Right atrium auricular region (tissue), 2 donors: ENCODE measurements at regions not wholly inside any gene's neighbourhood (a gene's known extent, or its start where the extent isn't known, plus 50 kb on each side); places are given as distances from the start of the nearest gene placed in this dataset.

Experiments used
- DNase-seq: peaks from one replicate; pipeline ENCODE4 v3.0.0-alpha.2; 2019; ENCODE audit warnings: low spot score
- H3K27ac ChIP-seq, 2 donors: fragments of 200-600 bp; sonication (generic); 1 replicate in 1 of 2; 2 replicates in 1 of 2; pipeline ENCODE4 v1.5.1; 2016 to 2019
- H3K27me3 ChIP-seq, 2 donors: fragments of 200-600 bp; sonication (generic); one replicate each; pipeline versions ENCODE4 v1.5.1 to v1.6.0; 2017 to 2019
- H3K36me3 ChIP-seq: fragments of 200-600 bp; sonication (generic); one replicate; pipeline ENCODE4 v1.5.1; 2016
- H3K4me1 ChIP-seq, 2 donors: fragments of 200-600 bp; sonication (generic); one replicate each; pipeline versions ENCODE4 v1.5.1 to v1.6.0; 2017 to 2019
- H3K4me3 ChIP-seq, 2 donors: fragments of 200-600 bp; sonication (generic); 1 replicate in 1 of 2; 2 replicates in 1 of 2; pipeline ENCODE4 v1.5.1; 2017 to 2019; ENCODE audit warnings: mild to moderate bottlenecking in 1 of 2, moderate library complexity in 1 of 2
- H3K9me3 ChIP-seq, 2 donors: fragments of 200-600 bp; sonication (generic); one replicate each; pipeline ENCODE4 v1.5.1; 2019
- TF ChIP-seq, protein P1 (sequence below), 2 donors: fragments of 200-600 bp; sonication (generic); IDR thresholded peaks; one replicate each; pipeline ENCODE4 v1.5.1; 2019; ENCODE audit warnings: antibody characterized with exemption in 2 of 2

DNA sequence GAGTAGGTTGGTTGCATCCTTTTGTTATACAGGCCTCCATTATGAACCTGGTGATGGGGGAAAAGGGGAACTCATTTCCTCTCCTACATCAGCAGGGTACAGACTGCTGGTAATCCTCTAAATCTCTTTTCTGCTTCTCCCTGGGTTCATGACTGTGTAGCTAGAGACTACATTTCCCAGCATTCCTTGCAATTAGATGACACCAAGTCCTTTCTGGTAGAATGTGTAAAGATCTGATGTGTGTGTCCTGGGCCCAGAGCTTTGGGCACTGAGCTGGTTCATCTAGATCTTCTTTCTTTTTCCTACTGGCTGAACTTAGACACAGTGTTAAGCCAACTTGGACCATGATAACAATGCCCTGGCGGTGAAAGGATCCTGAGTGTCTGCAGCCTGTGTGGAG is 104.7 kb upstream of the IFNGR1 start:
- H3K27ac ChIP-seq = no peak overlapping the region
- no peaks in the 10 kb centered on the region for H3K36me3 ChIP-seq
- TF ChIP-seq, protein P1, sequence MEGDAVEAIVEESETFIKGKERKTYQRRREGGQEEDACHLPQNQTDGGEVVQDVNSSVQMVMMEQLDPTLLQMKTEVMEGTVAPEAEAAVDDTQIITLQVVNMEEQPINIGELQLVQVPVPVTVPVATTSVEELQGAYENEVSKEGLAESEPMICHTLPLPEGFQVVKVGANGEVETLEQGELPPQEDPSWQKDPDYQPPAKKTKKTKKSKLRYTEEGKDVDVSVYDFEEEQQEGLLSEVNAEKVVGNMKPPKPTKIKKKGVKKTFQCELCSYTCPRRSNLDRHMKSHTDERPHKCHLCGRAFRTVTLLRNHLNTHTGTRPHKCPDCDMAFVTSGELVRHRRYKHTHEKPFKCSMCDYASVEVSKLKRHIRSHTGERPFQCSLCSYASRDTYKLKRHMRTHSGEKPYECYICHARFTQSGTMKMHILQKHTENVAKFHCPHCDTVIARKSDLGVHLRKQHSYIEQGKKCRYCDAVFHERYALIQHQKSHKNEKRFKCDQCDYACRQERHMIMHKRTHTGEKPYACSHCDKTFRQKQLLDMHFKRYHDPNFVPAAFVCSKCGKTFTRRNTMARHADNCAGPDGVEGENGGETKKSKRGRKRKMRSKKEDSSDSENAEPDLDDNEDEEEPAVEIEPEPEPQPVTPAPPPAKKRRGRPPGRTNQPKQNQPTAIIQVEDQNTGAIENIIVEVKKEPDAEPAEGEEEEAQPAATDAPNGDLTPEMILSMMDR (IDR thresholded peaks at IDR 0.05) = no peak
- no peak overlapping the region for H3K4me3 ChIP-seq
- H3K9me3 ChIP-seq = no peaks in the 10 kb centered on the region
- no peaks in the 10 kb centered on the region for H3K27me3 ChIP-seq
- H3K4me1 ChIP-seq = no peaks in the 10 kb centered on the region
- no peak for DNase-seq

DNA sequence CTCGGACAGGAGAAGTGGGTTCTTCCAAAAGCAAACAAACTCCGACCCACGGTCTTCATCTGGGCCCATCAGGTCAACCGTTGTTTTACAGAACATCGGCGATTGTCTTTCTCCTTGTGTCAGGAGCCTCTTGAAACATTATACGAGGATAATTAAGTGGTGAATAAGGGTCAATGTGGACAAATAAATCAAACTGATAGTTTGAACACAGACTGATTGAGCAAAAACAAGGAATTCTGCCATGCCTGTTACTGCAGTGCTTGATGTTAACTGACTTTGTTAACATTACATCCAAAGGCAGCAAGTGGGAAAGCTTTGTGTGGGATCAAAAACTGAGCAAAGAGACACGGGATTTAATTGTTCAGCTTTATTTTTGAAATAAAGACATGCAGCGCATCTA is 101.1 kb upstream of the IFNGR1 start:
- TF ChIP-seq, protein P1 (IDR thresholded peaks at IDR 0.05) = no peak
- H3K4me3 ChIP-seq = no peak overlapping the region
- no peaks in the 10 kb centered on the region for H3K27me3 ChIP-seq
- H3K36me3 ChIP-seq = no peaks in the 10 kb centered on the region
- DNase-seq = no peak
- H3K27ac ChIP-seq = no peak overlapping the region
- no peaks in the 10 kb centered on the region for H3K9me3 ChIP-seq
- no peaks in the 10 kb centered on the region for H3K4me1 ChIP-seq

DNA sequence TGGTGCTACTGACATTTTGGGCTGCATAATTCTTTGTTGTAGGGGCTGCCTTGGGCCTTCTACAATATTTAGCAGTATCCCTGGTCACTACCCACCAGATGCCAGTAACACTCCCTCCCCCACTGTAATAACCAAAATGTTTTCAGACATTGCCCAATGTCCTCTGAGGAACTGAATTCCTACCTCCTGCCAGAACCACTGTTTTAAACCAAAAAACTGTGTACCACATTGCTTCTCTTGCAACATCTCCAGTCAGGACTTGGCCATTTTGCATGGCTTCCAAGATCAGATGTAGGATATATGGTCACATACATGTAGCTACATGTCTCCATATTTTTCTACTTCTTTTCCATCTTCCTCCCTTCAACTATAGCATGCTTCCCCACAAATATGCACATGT is 97.4 kb upstream of the IFNGR1 start:
- H3K36me3 ChIP-seq = no peaks in the 10 kb centered on the region
- H3K4me1 ChIP-seq = no peaks in the 10 kb centered on the region
- H3K27ac ChIP-seq = no peak overlapping the region
- TF ChIP-seq, protein P1 (IDR thresholded peaks at IDR 0.05) = no peak
- H3K9me3 ChIP-seq = no peaks in the 10 kb centered on the region
- DNase-seq = no peak
- H3K4me3 ChIP-seq = no peak overlapping the region
- H3K27me3 ChIP-seq = no peaks in the 10 kb centered on the region

DNA sequence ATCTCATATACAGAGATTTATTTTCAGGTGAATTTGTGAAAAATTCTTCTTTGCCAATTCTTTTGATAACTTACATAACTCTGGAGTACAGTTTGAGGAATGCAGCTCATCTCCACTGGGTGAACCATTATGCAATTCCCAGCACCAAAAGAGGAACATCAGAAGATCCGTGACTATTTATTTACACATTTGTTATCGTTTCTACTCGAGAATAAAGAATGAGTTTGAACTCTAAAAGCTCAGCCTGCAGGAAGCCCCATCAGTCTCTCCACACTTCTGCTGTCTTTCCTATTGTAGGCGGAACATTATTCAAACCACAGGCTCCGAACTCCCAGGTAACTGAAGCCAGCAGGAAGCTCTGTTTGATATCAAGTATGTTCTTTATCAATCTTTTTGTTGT is 95.9 kb upstream of the IFNGR1 start:
- no peaks in the 10 kb centered on the region for H3K4me1 ChIP-seq
- no peak overlapping the region for H3K4me3 ChIP-seq
- no peaks in the 10 kb centered on the region for H3K9me3 ChIP-seq
- TF ChIP-seq, protein P1 (IDR thresholded peaks at IDR 0.05) = no peak
- no peaks in the 10 kb centered on the region for H3K27me3 ChIP-seq
- H3K27ac ChIP-seq = no peak overlapping the region
- no peaks in the 10 kb centered on the region for H3K36me3 ChIP-seq
- DNase-seq = no peak

DNA sequence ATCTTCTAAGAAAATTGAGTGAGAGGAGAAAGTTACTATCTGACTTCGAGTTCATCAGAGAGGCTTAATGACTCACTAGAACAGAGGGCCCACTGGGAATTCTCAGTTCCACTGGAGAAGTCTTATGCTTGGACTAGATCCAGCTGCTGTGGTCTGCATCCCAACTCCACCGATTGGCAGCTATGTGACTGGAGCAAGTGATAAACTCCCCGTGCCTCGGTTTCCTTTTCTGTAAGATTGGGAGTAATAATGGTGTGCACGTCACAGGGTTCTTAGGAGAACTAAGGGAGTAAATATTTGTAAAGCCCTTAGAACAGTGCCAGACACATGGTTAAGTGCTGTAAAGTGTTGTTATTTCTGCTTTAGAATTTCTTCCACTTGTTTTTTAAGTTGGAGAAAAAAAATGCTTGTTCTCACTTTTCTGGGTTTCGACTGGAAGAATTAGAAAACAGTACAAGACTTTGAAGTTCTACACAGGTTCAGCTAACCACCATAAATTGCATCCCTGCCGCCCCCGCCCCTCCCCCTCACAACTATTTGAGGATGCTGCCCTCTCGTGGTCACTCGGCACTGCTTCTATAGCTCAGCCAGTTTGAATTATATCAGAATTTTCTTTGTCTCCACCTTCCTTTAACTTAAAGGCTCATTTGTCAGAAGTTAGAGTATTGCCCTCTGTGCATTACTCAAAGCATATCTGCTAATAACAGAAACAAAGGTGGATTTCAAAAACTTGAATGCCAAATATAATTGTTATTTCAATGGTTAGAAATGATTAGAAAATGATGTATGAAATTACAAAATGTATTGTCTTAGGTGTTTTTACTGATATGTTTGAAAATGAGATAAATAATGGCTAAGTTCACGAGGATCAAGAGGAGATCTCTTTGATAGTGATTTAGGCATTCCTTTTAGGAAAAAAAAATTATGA is 95.0 kb upstream of the IFNGR1 start:
- TF ChIP-seq, protein P1 (IDR thresholded peaks at IDR 0.05) = peak; percentile 87 to 92
- no peaks in the 10 kb centered on the region for H3K36me3 ChIP-seq
- H3K27ac ChIP-seq = no peak overlapping the region
- no peaks in the 10 kb centered on the region for H3K9me3 ChIP-seq
- H3K4me1 ChIP-seq = peaks cover 0 to 5% of the 10 kb centered on the region in 2 donors
- H3K4me3 ChIP-seq = no peak overlapping the region
- DNase-seq = peak; percentile 82
- H3K27me3 ChIP-seq = no peaks in the 10 kb centered on the region
